ENCODE measurements at regions not wholly inside any gene's neighbourhood (a gene's known extent, or its start where the extent isn't known, plus 50 kb on each side); places are given as distances from the start of the nearest gene placed in this dataset.
"Not testable (repeated sequence)": the region's sequence is repeated elsewhere in the genome, so short reads cannot be mapped to it uniquely, and the experiment has no call there.

DNA sequence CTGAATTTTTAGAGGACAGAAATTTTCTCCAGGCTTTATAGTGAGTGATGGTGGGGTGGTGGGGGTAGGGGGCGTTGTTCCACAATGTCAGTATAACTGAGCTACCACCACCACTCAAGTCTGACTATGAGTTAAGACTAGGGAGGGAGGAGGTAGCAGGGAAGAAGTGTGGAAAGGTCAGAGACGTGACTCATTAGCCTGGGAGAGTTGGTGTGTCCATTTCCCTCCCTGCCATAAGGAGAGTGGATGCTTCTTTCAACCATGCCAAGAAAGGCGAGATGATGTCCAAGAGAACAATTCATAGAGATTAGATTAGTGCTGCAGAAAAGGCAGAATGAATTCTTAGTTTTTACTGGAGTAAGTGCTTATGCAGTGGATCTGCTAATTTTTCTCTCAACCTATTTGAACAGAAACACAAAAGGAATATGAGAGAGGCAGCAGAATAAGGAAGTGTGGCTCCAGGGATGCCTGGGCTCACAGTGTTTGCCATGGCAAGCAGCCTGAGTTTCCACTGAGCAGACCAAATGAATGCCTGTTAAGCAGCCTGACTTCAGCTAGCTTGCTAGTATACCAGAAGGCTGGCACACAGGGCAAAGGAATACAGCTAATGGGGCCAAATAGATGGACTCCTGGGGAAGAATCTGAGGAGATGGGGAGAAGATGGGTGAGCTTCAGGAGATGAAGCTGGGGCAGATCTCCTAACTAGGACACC is 708.9 kb downstream of the NTRK3 start:
- H3K27ac ChIP-seq (ENCODE audit: low read depth, low read length, poor library complexity, severe bottlenecking), result no peak overlapping the region
- H3K4me1 ChIP-seq (ENCODE audit: insufficient read depth, low read length, poor library complexity, severe bottlenecking), result no peaks in the 10 kb centered on the region
- intact Hi-C loops (cut with micrococcal nuclease; ENCODE audit: unreplicated experiment), result no loop called here
- H3K79me2 ChIP-seq (ENCODE audit: insufficient read depth, low read depth, low read length), result no peaks in the 10 kb centered on the region
- no peak overlapping the region for H2AFZ ChIP-seq (ENCODE audit: low read length)
- no peaks in the 10 kb centered on the region for H4K20me1 ChIP-seq (ENCODE audit: insufficient read depth, low read length)
- no peak overlapping the region for H3K4me3 ChIP-seq (ENCODE audit: low read depth, low read length, poor library complexity, severe bottlenecking)
- no peaks in the 10 kb centered on the region for H3K9me2 ChIP-seq (ENCODE audit: insufficient read depth, low read length)
- no peaks in the 10 kb centered on the region for H3K36me3 ChIP-seq (ENCODE audit: insufficient read depth, low read length)
- no peak for DNase-seq (ENCODE audit: low spot score)
- no peaks in the 10 kb centered on the region for H3K9me3 ChIP-seq (ENCODE audit: low read length)
- ChIA-PET POLR2A (no interaction called here), CTCF (ENCODE audit: unreplicated experiment) (no interaction called here)
- TF ChIP-seq, protein P1, sequence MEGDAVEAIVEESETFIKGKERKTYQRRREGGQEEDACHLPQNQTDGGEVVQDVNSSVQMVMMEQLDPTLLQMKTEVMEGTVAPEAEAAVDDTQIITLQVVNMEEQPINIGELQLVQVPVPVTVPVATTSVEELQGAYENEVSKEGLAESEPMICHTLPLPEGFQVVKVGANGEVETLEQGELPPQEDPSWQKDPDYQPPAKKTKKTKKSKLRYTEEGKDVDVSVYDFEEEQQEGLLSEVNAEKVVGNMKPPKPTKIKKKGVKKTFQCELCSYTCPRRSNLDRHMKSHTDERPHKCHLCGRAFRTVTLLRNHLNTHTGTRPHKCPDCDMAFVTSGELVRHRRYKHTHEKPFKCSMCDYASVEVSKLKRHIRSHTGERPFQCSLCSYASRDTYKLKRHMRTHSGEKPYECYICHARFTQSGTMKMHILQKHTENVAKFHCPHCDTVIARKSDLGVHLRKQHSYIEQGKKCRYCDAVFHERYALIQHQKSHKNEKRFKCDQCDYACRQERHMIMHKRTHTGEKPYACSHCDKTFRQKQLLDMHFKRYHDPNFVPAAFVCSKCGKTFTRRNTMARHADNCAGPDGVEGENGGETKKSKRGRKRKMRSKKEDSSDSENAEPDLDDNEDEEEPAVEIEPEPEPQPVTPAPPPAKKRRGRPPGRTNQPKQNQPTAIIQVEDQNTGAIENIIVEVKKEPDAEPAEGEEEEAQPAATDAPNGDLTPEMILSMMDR (conservative IDR thresholded peaks at IDR 0.05; ENCODE audit: low read length), result no peak
- no peak for TF ChIP-seq EZH2phosphoT487 (IDR thresholded peaks at IDR 0.05; ENCODE audit: borderline replicate concordance, low read depth, low read length)
- no peak overlapping the region for H3K4me2 ChIP-seq (ENCODE audit: low read length)
- no TSS peak for BruUV-seq (replicated peaks)

DNA sequence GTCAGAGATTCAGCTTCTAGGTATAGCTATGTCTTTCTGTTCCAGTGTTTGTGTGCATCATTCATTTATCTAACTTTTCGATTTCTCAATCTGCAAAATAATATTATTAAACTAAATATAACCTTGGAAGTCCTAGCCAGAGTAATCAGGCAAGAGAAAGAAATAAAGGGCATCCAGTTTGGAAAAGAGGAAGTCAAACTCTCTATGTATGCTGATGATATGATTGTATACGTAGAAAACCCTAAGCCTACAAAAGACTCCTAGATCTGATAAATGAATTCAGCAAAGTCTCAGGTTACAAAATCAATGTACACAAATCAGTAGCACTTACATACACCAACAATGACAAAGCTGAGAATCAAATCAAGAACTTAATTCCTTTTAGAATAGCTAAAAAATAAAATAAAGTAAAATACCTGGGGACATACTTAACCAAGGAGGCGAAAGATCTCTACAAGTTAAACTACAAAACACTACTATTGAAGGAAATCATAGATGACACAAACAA is 718.2 kb downstream of the NTRK3 start:
- no peak overlapping the region for H3K27ac ChIP-seq (ENCODE audit: low read depth, low read length, poor library complexity, severe bottlenecking)
- no peak overlapping the region for H2AFZ ChIP-seq (ENCODE audit: low read length)
- no peaks in the 10 kb centered on the region for H3K36me3 ChIP-seq (ENCODE audit: insufficient read depth, low read length)
- intact Hi-C loops (cut with micrococcal nuclease; ENCODE audit: unreplicated experiment), result no loop called here
- BruUV-seq (replicated peaks), result no TSS peak
- CTCF ChIA-PET (ENCODE audit: unreplicated experiment), result no interaction called here
- TF ChIP-seq EZH2phosphoT487 (IDR thresholded peaks at IDR 0.05; ENCODE audit: borderline replicate concordance, low read depth, low read length), result no peak
- TF ChIP-seq, protein P1 (conservative IDR thresholded peaks at IDR 0.05; ENCODE audit: low read length), result no peak
- 0 out of 2 replicates have a peak, but pooled peaks cover 5% of the 10 kb centered on the region for H3K9me3 ChIP-seq (ENCODE audit: low read length)
- no peak overlapping the region for H3K4me2 ChIP-seq (ENCODE audit: low read length)
- no peak for DNase-seq (ENCODE audit: low spot score)
- POLR2A ChIA-PET, result no interaction called here
- no peak overlapping the region for H3K4me3 ChIP-seq (ENCODE audit: low read depth, low read length, poor library complexity, severe bottlenecking)
- H3K4me1 ChIP-seq (ENCODE audit: insufficient read depth, low read length, poor library complexity, severe bottlenecking), result no peaks in the 10 kb centered on the region
- no peaks in the 10 kb centered on the region for H4K20me1 ChIP-seq (ENCODE audit: insufficient read depth, low read length)
- H3K79me2 ChIP-seq (ENCODE audit: insufficient read depth, low read depth, low read length), result no peaks in the 10 kb centered on the region
- no peaks in the 10 kb centered on the region for H3K9me2 ChIP-seq (ENCODE audit: insufficient read depth, low read length)

DNA sequence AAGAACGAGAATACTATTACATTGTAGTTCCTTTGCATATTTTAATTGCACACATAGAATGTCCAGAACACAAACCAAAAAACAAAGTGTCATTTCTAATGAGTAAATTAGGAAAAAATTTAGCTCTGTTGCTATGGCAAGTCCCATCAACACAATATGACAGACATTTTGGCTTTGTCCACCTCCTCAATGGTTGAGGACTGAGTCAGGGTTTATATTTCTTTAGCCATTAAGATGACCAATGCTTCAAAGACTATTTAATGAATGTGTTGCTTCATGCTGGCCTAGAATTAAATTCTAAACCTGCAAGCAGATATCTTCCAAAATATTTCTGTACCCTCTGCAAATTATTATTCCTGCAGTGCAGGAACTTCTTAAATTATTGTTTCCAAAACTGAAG is 719.2 kb downstream of the NTRK3 start:
- H2AFZ ChIP-seq (ENCODE audit: low read length), result no peak overlapping the region
- no peak overlapping the region for H3K4me2 ChIP-seq (ENCODE audit: low read length)
- no peaks in the 10 kb centered on the region for H3K36me3 ChIP-seq (ENCODE audit: insufficient read depth, low read length)
- no peaks in the 10 kb centered on the region for H3K4me1 ChIP-seq (ENCODE audit: insufficient read depth, low read length, poor library complexity, severe bottlenecking)
- no peaks in the 10 kb centered on the region for H3K9me2 ChIP-seq (ENCODE audit: insufficient read depth, low read length)
- ChIA-PET POLR2A (no interaction called here), CTCF (ENCODE audit: unreplicated experiment) (no interaction called here)
- no peak for DNase-seq (ENCODE audit: low spot score)
- H3K27ac ChIP-seq (ENCODE audit: low read depth, low read length, poor library complexity, severe bottlenecking), result no peak overlapping the region
- no peaks in the 10 kb centered on the region for H4K20me1 ChIP-seq (ENCODE audit: insufficient read depth, low read length)
- intact Hi-C loops (cut with micrococcal nuclease; ENCODE audit: unreplicated experiment), result no loop called here
- no peaks in the 10 kb centered on the region for H3K79me2 ChIP-seq (ENCODE audit: insufficient read depth, low read depth, low read length)
- no TSS peak for BruUV-seq (replicated peaks)
- H3K4me3 ChIP-seq (ENCODE audit: low read depth, low read length, poor library complexity, severe bottlenecking), result no peak overlapping the region
- H3K9me3 ChIP-seq (ENCODE audit: low read length), result 0 out of 2 replicates have a peak, but pooled peaks cover 5% of the 10 kb centered on the region
- TF ChIP-seq EZH2phosphoT487 (IDR thresholded peaks at IDR 0.05; ENCODE audit: borderline replicate concordance, low read depth, low read length), result no peak
- TF ChIP-seq, protein P1 (conservative IDR thresholded peaks at IDR 0.05; ENCODE audit: low read length), result no peak

DNA sequence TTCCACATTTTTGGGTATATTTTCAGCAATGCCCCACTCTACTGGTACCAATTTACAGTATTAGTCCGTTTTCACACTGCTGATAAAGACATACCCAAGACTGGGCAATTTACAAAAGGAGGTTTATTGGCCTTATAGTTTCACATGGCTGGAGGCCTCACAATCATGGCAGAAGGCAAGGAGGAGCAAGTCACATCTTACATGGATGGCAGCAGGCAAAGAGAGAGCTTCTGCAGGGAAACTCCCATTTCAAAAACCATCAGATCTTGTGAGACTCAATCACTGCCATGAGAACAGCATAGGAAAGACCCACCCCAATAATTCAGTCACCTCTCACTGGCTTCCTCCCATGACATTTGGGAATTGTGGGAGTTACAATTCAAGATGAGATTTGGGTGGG is 722.9 kb downstream of the NTRK3 start:
- POLR2A ChIA-PET; H3K79me2 ChIP-seq (ENCODE audit: insufficient read depth, low read depth, low read length); H3K4me2 ChIP-seq (ENCODE audit: low read length); CTCF ChIA-PET (ENCODE audit: unreplicated experiment); H4K20me1 ChIP-seq (ENCODE audit: insufficient read depth, low read length); H3K9me2 ChIP-seq (ENCODE audit: insufficient read depth, low read length); intact Hi-C loops (cut with micrococcal nuclease; ENCODE audit: unreplicated experiment); H3K4me3 ChIP-seq (ENCODE audit: low read depth, low read length, poor library complexity, severe bottlenecking); H3K27ac ChIP-seq (ENCODE audit: low read depth, low read length, poor library complexity, severe bottlenecking); DNase-seq (ENCODE audit: low spot score); H3K4me1 ChIP-seq (ENCODE audit: insufficient read depth, low read length, poor library complexity, severe bottlenecking); H2AFZ ChIP-seq (ENCODE audit: low read length); H3K9me3 ChIP-seq (ENCODE audit: low read length); BruUV-seq (replicated peaks); H3K36me3 ChIP-seq (ENCODE audit: insufficient read depth, low read length): not testable (repeated sequence)

Data from OCI-LY7 (cell line).